Memory B cell (primary cell): ENCODE measurements at regions not wholly inside any gene's neighbourhood (a gene's known extent, or its start where the extent isn't known, plus 50 kb on each side); places are given as distances from the start of the nearest gene placed in this dataset.

Experiments
- ATAC-seq: fragments of 150-1000 bp; cut with Tn5 transposase; 2 replicates; pipeline ENCODE4 v1.10.0; 2021; ENCODE audit warnings: low read depth, mild to moderate bottlenecking, moderate library complexity
- DNase-seq, 2 donors: peaks; one replicate each; pipeline ENCODE4 v3.0.0; 2022; ENCODE audit warnings: low spot score in 2 of 2
- H3K27ac Mint-ChIP-seq: one replicate; pipeline ENCODE4 v1.8.0; 2022; ENCODE audit warnings: mild to moderate bottlenecking, moderate library complexity, mixed read lengths
- H3K27me3 Mint-ChIP-seq: one replicate; pipeline ENCODE4 v1.8.0; 2022; ENCODE audit warnings: mixed read lengths
- H3K36me3 Mint-ChIP-seq: one replicate; pipeline ENCODE4 v1.8.0; 2022; ENCODE audit warnings: mild to moderate bottlenecking, mixed read lengths
- H3K4me1 Mint-ChIP-seq: one replicate; pipeline ENCODE4 v1.8.0; 2022; ENCODE audit warnings: mixed read lengths
- H3K4me3 Mint-ChIP-seq: one replicate; pipeline ENCODE4 v1.8.0; 2022; ENCODE audit warnings: mild to moderate bottlenecking, moderate library complexity, mixed read lengths
- H3K9me3 Mint-ChIP-seq: one replicate; pipeline ENCODE4 v1.8.0; 2022; ENCODE audit warnings: mixed read lengths

DNA sequence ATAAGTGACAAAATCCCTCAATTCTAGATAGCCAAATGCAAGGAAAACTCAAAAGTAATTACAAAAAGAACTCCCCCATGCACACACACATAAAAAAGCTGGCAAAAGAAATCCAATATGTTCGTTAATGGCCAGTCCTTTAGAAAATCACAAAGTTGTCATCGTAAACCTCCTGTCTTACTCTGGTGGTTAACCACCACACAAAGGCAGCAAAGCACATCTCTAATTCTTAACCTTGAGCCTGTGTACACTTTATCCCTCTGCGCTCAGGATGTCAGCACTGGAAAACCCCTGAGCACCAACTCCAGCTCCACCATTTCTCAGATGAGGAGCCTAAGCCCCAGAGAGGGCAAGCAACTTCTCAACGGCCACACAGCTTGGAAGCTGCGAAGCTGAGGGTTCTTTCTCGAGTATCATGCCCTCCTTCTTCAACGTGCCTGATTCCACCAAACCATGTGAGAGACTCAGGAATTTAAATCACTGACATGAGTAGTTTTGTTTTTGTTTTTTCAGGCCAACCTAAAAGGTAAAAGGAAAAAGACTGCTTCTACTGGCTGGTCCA lies 72.5 kb downstream of the C16orf95 start:
- H3K9me3 Mint-ChIP-seq, result no peaks in the 10 kb centered on the region
- no peak overlapping the region for H3K27ac Mint-ChIP-seq
- ATAC-seq, result no peak
- no peaks in the 10 kb centered on the region for H3K36me3 Mint-ChIP-seq
- no peaks in the 10 kb centered on the region for H3K4me1 Mint-ChIP-seq
- H3K4me3 Mint-ChIP-seq, result no peak overlapping the region
- peaks cover 19% of the 10 kb centered on the region for H3K27me3 Mint-ChIP-seq
- DNase-seq, result no peak

DNA sequence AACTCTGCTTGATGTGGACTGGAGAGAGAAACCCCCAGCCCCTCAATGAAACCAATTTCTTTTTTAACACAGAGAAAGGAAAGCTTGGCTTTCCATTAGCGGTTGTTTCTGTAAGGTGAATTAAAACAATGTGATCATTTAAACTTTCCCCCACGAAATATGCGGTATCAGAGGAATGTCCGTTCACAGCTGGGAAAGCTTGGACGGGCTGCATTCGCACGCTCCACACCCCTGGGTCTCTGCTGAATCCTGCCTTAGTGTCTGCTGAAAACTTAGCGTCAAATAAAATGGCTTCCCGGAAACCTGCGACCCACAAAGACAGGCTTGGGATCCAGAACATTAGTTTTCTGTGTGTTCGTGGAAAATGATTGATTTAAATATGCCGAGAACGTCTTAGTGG lies 71.7 kb downstream of the C16orf95 start:
- Mint-ChIP-seq H3K27ac (no peak overlapping the region), H3K27me3 (peaks cover 14% of the 10 kb centered on the region)
- no peak for ATAC-seq

DNA sequence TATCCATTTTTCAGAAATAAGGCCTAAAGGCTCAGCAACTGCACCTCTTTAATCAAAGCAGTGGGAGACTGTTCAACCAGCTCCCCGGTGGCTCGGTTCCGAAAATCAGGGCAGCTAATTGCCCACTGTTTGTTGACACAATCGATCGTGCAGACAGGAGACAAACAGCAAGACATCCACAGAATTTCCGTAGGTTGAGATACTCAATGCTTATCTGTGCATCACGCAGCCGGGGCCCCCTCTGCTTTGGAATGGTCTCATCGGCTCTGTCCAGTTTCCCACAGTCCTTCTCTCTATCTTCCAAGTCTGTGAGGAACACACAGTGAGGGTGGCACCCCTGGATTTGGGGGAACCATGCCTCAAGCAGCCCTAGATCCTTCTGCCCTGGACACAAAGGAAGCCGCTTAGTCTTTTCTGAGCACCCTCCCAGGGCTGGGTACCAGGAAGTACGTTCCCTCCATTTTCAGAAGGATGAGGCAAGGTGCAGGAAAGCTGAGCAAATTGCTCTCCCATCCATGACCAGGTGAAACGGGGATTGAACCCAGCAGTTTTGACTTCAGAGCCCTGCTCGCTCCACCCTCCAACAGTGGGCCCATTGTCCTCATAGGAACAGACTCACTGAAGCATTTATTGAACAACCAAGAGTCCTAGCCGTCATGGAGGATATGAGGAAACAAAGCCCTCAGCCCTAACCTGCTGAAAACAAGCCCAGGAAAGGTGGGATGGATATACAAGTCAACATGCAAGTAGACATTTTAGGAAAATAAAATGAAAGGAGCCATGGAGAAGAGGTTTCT lies 70.7 kb downstream of the C16orf95 start:
- ATAC-seq (no peak), DNase-seq (no peak)
- no peaks in the 10 kb centered on the region for H3K36me3 Mint-ChIP-seq
- no peak overlapping the region for H3K27ac Mint-ChIP-seq
- H3K27me3 Mint-ChIP-seq, result peaks cover 11% of the 10 kb centered on the region
- H3K4me3 Mint-ChIP-seq, result no peak overlapping the region
- no peaks in the 10 kb centered on the region for H3K4me1 Mint-ChIP-seq
- no peaks in the 10 kb centered on the region for H3K9me3 Mint-ChIP-seq

More for the DNA sequence above, 71.7 kb downstream of the C16orf95 start:
- no peak for DNase-seq
- Mint-ChIP-seq H3K9me3 (no peaks in the 10 kb centered on the region), H3K4me1 (no peaks in the 10 kb centered on the region), H3K4me3 (no peak overlapping the region), H3K36me3 (no peaks in the 10 kb centered on the region)

DNA sequence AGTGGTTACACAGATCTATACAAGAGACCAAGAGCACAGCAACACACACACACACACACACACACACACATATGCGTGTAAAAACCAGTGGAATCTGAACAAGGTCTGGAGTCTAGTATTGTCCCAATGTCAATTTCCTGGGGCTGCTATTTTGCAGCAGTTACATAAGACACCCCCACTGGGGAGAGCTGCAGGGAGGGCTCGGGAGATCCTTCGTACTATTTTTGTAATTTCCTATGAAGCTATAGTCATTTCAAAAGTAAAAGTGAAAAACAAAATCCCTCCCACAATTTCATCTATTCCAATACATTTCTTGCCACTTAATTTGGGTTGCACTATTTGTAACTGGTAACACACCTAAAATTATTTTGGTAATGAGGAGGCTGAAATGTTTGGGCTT lies 68.5 kb downstream of the C16orf95 start:
- no peak overlapping the region for H3K4me3 Mint-ChIP-seq
- no peaks in the 10 kb centered on the region for H3K4me1 Mint-ChIP-seq
- no peaks in the 10 kb centered on the region for H3K9me3 Mint-ChIP-seq
- ATAC-seq, result no peak
- no peak overlapping the region for H3K27ac Mint-ChIP-seq
- no peaks in the 10 kb centered on the region for H3K36me3 Mint-ChIP-seq
- H3K27me3 Mint-ChIP-seq, result peaks cover 11% of the 10 kb centered on the region
- no peak for DNase-seq

DNA sequence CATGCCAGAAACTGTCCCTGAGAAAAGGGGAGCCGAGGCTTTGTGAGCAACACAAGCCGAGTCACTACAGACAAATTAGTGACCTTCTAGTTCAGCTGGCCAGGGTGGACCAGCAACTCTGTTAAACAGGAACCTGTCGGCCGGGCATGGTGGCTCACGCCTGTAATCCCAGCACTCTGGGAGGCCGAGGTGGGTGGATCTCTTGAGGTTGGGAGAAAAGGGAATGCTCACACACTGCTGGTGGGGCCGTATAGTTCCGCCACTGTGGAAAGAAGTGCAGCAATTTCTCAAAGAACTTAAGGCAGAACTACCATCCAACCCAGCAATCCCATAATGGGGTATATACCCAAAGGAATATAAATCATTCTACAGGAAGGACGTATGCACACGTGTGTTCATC lies 67.8 kb downstream of the C16orf95 start:
- Mint-ChIP-seq H3K27me3 (peaks cover 11% of the 10 kb centered on the region), H3K27ac (no peak overlapping the region), H3K36me3 (no peaks in the 10 kb centered on the region), H3K9me3 (no peaks in the 10 kb centered on the region), H3K4me1 (no peaks in the 10 kb centered on the region), H3K4me3 (no peak overlapping the region)
- DNase-seq (no peak), ATAC-seq (no peak)

DNA sequence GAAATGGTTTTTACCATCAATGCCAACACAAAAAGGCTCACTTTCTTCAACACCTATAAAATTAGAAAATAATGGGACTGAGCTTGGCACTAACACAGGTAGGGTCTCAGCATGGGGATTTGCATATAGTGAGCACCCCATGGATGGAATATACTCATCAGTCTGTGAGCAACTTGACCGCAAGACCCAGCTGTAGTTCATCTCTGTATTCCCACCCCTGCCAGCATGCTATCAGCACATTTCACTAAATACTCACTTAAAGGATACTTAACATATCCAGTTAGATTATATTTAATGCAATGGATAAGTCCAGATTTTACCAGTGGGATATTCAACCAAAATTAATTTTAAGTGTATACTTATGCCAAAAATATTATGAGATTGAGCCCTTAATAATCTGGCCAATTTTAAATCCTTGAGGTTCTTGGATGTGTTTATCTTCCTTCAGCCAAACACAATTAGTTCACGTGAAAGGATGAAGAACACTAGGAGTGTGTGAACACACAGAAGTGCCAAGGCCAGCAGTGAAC lies 66.7 kb downstream of the C16orf95 start:
- H3K36me3 Mint-ChIP-seq, result no peaks in the 10 kb centered on the region
- H3K4me1 Mint-ChIP-seq, result no peaks in the 10 kb centered on the region
- H3K4me3 Mint-ChIP-seq, result no peak overlapping the region
- H3K9me3 Mint-ChIP-seq, result no peaks in the 10 kb centered on the region
- no peak for DNase-seq
- no peak for ATAC-seq
- H3K27me3 Mint-ChIP-seq, result peaks cover 8% of the 10 kb centered on the region
- no peak overlapping the region for H3K27ac Mint-ChIP-seq

GRCh38 chr16:87252269-87252970 lies 64.8 kb downstream of the C16orf95 start:
- ATAC-seq (no peak), DNase-seq (no peak)
- Mint-ChIP-seq H3K4me3 (no peak overlapping the region), H3K27ac (no peak overlapping the region), H3K4me1 (no peaks in the 10 kb centered on the region), H3K27me3 (peaks cover 4% of the 10 kb centered on the region), H3K36me3 (no peaks in the 10 kb centered on the region), H3K9me3 (no peaks in the 10 kb centered on the region)
